ENCODE measurements at regions not wholly inside any gene's neighbourhood (a gene's known extent, or its start where the extent isn't known, plus 50 kb on each side); places are given as distances from the start of the nearest gene placed in this dataset.

GRCh38 chr17:77772899-77773358, 185.6 kb upstream of the TNRC6C start:
- DNase-seq (ENCODE audit: low read depth in 2 of 2) = peak in 1 of 2 donors; percentile 9
- Histone ChIP-seq H3K27ac (ENCODE audit: insufficient read depth, low read length) (no peak overlapping the region), H3K79me2 (ENCODE audit: control insufficient read depth, insufficient read depth, low read length) (no peaks in the 10 kb centered on the region), H3K27me3 (ENCODE audit: control insufficient read depth, insufficient read depth, low read length) (no peaks in the 10 kb centered on the region), H3K4me3 (replicated peaks in 1 of 4; ENCODE audit: control extremely low read depth in 1 of 4, insufficient read depth in 1 of 4, low read depth in 3 of 4, low read length in 4 of 4) (no peak overlapping the region), H3K9me3 (ENCODE audit: control insufficient read depth, insufficient read depth, low read depth, low read length) (no peaks in the 10 kb centered on the region), H3K4me1 (ENCODE audit: control insufficient read depth, extremely low read depth, insufficient read depth, low read length) (no peaks in the 10 kb centered on the region), H2AFZ (ENCODE audit: low read length) (no peak overlapping the region), H3K36me3 (ENCODE audit: control insufficient read depth, insufficient read depth, low read length) (no peaks in the 10 kb centered on the region), H3K4me2 (ENCODE audit: extremely low read depth, insufficient read depth, low read length) (no peak overlapping the region), H3K9ac (ENCODE audit: insufficient read depth, low read length) (no peak overlapping the region), H4K20me1 (ENCODE audit: control insufficient read depth, extremely low read depth, insufficient read depth, low read length) (no peaks in the 10 kb centered on the region)
- TF ChIP-seq CTCF (conservative IDR thresholded peaks at IDR 0.05 in 1 of 2, IDR thresholded peaks at IDR 0.05 in 1 of 2; ENCODE audit: low read depth in 1 of 2, low read length in 2 of 2) = no peak
- no peak for TF ChIP-seq EZH2 (IDR thresholded peaks at IDR 0.05; ENCODE audit: low read length, missing control alignments)

- TF ChIP-seq CTCF (conservative IDR thresholded peaks at IDR 0.05 in 1 of 2, IDR thresholded peaks at IDR 0.05 in 1 of 2; ENCODE audit: low read depth in 1 of 2, low read length in 2 of 2) = no peak
- no peak for TF ChIP-seq EZH2 (IDR thresholded peaks at IDR 0.05; ENCODE audit: low read length, missing control alignments)
- Histone ChIP-seq H3K9ac (ENCODE audit: insufficient read depth, low read length) (no peak overlapping the region), H3K27ac (ENCODE audit: insufficient read depth, low read length) (no peak overlapping the region), H2AFZ (ENCODE audit: low read length) (no peak overlapping the region), H3K9me3 (ENCODE audit: control insufficient read depth, insufficient read depth, low read depth, low read length) (no peaks in the 10 kb centered on the region), H3K79me2 (ENCODE audit: control insufficient read depth, insufficient read depth, low read length) (no peaks in the 10 kb centered on the region), H3K4me3 (replicated peaks in 1 of 4; ENCODE audit: control extremely low read depth in 1 of 4, insufficient read depth in 1 of 4, low read depth in 3 of 4, low read length in 4 of 4) (no peak overlapping the region), H3K36me3 (ENCODE audit: control insufficient read depth, insufficient read depth, low read length) (no peaks in the 10 kb centered on the region), H3K27me3 (ENCODE audit: control insufficient read depth, insufficient read depth, low read length) (no peaks in the 10 kb centered on the region), H3K4me1 (ENCODE audit: control insufficient read depth, extremely low read depth, insufficient read depth, low read length) (no peaks in the 10 kb centered on the region), H3K4me2 (ENCODE audit: extremely low read depth, insufficient read depth, low read length) (no peak overlapping the region), H4K20me1 (ENCODE audit: control insufficient read depth, extremely low read depth, insufficient read depth, low read length) (no peaks in the 10 kb centered on the region)
- no peak for DNase-seq (ENCODE audit: low read depth in 2 of 2)
Observed at GRCh38 chr17:77774182-77774581, 184.3 kb upstream of the TNRC6C start.

- DNase-seq (ENCODE audit: low read depth in 2 of 2) = peak in 1 of 2 donors; percentile 12
- H3K9me3 ChIP-seq (ENCODE audit: control insufficient read depth, insufficient read depth, low read depth, low read length) = no peaks in the 10 kb centered on the region
- H3K4me3 ChIP-seq (replicated peaks in 1 of 4; ENCODE audit: control extremely low read depth in 1 of 4, insufficient read depth in 1 of 4, low read depth in 3 of 4, low read length in 4 of 4) = no peak overlapping the region
- no peak for TF ChIP-seq CTCF (conservative IDR thresholded peaks at IDR 0.05 in 1 of 2, IDR thresholded peaks at IDR 0.05 in 1 of 2; ENCODE audit: low read depth in 1 of 2, low read length in 2 of 2)
- TF ChIP-seq EZH2 (IDR thresholded peaks at IDR 0.05; ENCODE audit: low read length, missing control alignments) = no peak
- no peaks in the 10 kb centered on the region for H4K20me1 ChIP-seq (ENCODE audit: control insufficient read depth, extremely low read depth, insufficient read depth, low read length)
- H3K9ac ChIP-seq (ENCODE audit: insufficient read depth, low read length) = no peak overlapping the region
- H3K27ac ChIP-seq (ENCODE audit: insufficient read depth, low read length) = no peak overlapping the region
- peaks cover 4% of the 10 kb centered on the region for H3K27me3 ChIP-seq (ENCODE audit: control insufficient read depth, insufficient read depth, low read length)
- no peak overlapping the region for H2AFZ ChIP-seq (ENCODE audit: low read length)
- no peaks in the 10 kb centered on the region for H3K36me3 ChIP-seq (ENCODE audit: control insufficient read depth, insufficient read depth, low read length)
- H3K79me2 ChIP-seq (ENCODE audit: control insufficient read depth, insufficient read depth, low read length) = no peaks in the 10 kb centered on the region
- H3K4me2 ChIP-seq (ENCODE audit: extremely low read depth, insufficient read depth, low read length) = no peak overlapping the region
- no peaks in the 10 kb centered on the region for H3K4me1 ChIP-seq (ENCODE audit: control insufficient read depth, extremely low read depth, insufficient read depth, low read length)
Observed at GRCh38 chr17:77778636-77779489, 179.6 kb upstream of the TNRC6C start.
